Fibroblast of skin of right biceps (primary cell): ENCODE measurements at regions not wholly inside any gene's neighbourhood (a gene's known extent, or its start where the extent isn't known, plus 50 kb on each side); places are given as distances from the start of the nearest gene placed in this dataset.

Experiments used
- DNase-seq: peaks from one replicate; pipeline ENCODE4 v3.0.0-alpha.2; 2013

- DNase-seq = peak; percentile 23
Measured at GRCh38 chr6:147043994-147044477, 160.2 kb upstream of the STXBP5 start.

GRCh38 chr6:147046141-147046877 is 157.9 kb upstream of the STXBP5 start:
- no peak for DNase-seq

- DNase-seq = no peak
Measured at GRCh38 chr6:147048930-147049329, 155.3 kb upstream of the STXBP5 start.

GRCh38 chr6:147053311-147053921 is 150.8 kb upstream of the STXBP5 start:
- no peak for DNase-seq

- DNase-seq = no peak
Measured at GRCh38 chr6:147054158-147054557, 150.1 kb upstream of the STXBP5 start.

- DNase-seq = no peak
Measured at GRCh38 chr6:147054871-147055270, 149.3 kb upstream of the STXBP5 start.

- no peak for DNase-seq
Measured at GRCh38 chr6:147055821-147056392, 148.3 kb upstream of the STXBP5 start.

- DNase-seq = no peak
Measured at GRCh38 chr6:147057188-147057587, 147.0 kb upstream of the STXBP5 start.

- DNase-seq = no peak
Measured at GRCh38 chr6:147057705-147058342, 146.4 kb upstream of the STXBP5 start.

GRCh38 chr6:147058786-147059385 is 145.3 kb upstream of the STXBP5 start:
- DNase-seq = no peak

GRCh38 chr6:147060636-147061035 is 143.6 kb upstream of the STXBP5 start:
- DNase-seq = no peak

- no peak for DNase-seq
Measured at GRCh38 chr6:147061252-147061651, 143.0 kb upstream of the STXBP5 start.

- DNase-seq = peak; percentile 87
Measured at GRCh38 chr6:147063469-147064031, 140.7 kb upstream of the STXBP5 start.

- DNase-seq = no peak
Measured at GRCh38 chr6:147065786-147066185, 138.4 kb upstream of the STXBP5 start.

- DNase-seq = no peak
Measured at GRCh38 chr6:147067184-147067583, 137.0 kb upstream of the STXBP5 start.

GRCh38 chr6:147071776-147072175 is 132.4 kb upstream of the STXBP5 start:
- no peak for DNase-seq

GRCh38 chr6:147075381-147075780 is 128.8 kb upstream of the STXBP5 start:
- no peak for DNase-seq

- DNase-seq = no peak
Measured at GRCh38 chr6:147077251-147077650, 127.0 kb upstream of the STXBP5 start.

- DNase-seq = no peak
Measured at GRCh38 chr6:147078106-147078505, 126.1 kb upstream of the STXBP5 start.

GRCh38 chr6:147078602-147079001 is 125.6 kb upstream of the STXBP5 start:
- DNase-seq = no peak

- no peak for DNase-seq
Measured at GRCh38 chr6:147080225-147080624, 124.0 kb upstream of the STXBP5 start.

- DNase-seq = no peak
Measured at GRCh38 chr6:147081076-147081609, 123.1 kb upstream of the STXBP5 start.

GRCh38 chr6:147087641-147088040 is 116.6 kb upstream of the STXBP5 start:
- DNase-seq = no peak
